HG03095 (cell line): ENCODE measurements at regions not wholly inside any gene's neighbourhood (a gene's known extent, or its start where the extent isn't known, plus 50 kb on each side); places are given as distances from the start of the nearest gene placed in this dataset.

ENCODE experiments used
- ATAC-seq: cut with Tn5 transposase; IDR thresholded peaks from one replicate; pipeline ENCODE4 v1.9.1; 2021; ENCODE audit warnings: moderate library complexity; ENCODE audit not compliant: unreplicated experiment

DNA sequence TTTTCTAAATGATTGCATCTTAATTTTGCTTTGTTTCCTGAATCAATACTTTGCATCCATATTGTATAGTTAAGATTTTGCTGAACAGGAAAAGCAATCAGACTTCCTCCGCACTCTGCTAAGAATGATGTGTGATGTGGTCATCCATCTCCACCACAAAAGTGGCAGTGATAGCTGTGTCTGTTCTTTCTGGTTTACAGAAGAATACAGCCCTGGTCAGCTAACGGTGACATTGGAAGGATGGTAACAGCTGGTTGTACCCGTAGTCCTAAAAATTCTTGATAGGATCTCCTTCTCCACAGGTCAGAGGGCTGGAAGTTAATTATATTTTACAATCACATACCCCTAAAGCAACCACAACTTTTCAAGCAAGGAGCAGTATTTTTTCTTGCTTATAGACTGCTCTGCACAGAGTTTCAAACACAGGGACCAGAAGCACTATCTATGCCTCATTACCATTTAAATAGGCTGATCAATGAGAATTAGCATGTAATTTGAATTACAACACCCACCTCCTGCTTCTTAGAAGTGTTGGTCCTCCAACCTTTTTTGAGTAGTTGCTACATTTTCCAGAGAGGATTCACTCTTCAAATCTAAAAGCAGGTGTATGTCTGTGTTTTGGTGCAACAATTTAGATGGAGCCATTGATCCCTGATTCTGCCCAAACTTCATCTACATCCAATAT, 1191.9 kb upstream of the NUDT12 start:
- no peak for ATAC-seq

- ATAC-seq = no peak
Observed at GRCh38 chr5:104751969-104752368, 1189.4 kb upstream of the NUDT12 start.

GRCh38 chr5:104739905-104740304, 1177.3 kb upstream of the NUDT12 start:
- no peak for ATAC-seq

- no peak for ATAC-seq
Observed at GRCh38 chr5:104739503-104739902, 1176.9 kb upstream of the NUDT12 start.

- no peak for ATAC-seq
Observed at GRCh38 chr5:104736073-104736472, 1173.5 kb upstream of the NUDT12 start.

DNA sequence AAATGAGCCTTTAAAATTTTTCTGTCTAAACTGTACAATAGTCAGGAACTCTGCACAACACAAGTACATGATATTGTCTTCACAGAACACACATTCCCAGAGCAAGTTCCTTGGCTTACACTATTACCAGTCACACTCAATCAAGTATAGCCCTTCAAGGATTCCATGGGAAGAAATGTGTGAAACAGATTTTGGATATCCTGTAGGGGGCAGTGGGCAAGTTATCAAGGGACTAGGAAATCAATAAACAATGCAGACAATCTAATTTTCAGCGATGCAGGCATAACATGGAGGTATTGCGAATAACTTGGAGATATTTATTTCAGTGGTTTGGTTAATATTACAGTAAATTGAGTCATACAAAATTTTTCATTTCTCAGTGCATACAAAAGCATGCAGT, 1171.5 kb upstream of the NUDT12 start:
- no peak for ATAC-seq

GRCh38 chr5:104733063-104733669, 1170.6 kb upstream of the NUDT12 start:
- ATAC-seq = no peak

- no peak for ATAC-seq
Observed at GRCh38 chr5:104731331-104731730, 1168.7 kb upstream of the NUDT12 start.

DNA sequence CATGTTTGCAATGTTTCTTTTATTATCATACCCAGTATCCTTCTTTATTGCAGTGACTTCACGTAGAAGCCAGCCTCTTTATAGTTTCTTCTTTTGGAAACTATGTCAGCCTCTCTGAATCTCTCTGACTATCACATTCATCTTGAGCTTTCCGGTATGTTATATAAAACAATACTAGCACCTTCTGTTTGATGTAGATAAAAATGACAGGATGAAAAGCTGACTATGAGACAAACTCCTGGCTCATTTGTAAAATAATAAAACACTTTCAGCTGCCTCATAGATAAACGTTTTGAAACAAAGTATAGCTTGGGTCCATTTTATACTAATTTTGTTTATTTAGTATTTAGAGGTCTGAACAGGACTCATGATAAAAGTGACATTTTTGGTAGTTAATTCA, 1145.4 kb upstream of the NUDT12 start:
- ATAC-seq = no peak

- ATAC-seq = no peak
Observed at GRCh38 chr5:104706600-104706999, 1144.0 kb upstream of the NUDT12 start.

- ATAC-seq = no peak
Observed at GRCh38 chr5:104702212-104702611, 1139.6 kb upstream of the NUDT12 start.

GRCh38 chr5:104699438-104699837, 1136.8 kb upstream of the NUDT12 start:
- ATAC-seq = no peak

- ATAC-seq = no peak
Observed at GRCh38 chr5:104661256-104661655, 1098.7 kb upstream of the NUDT12 start.

GRCh38 chr5:104659497-104659896, 1096.9 kb upstream of the NUDT12 start:
- no peak for ATAC-seq

GRCh38 chr5:104652271-104652861, 1089.8 kb upstream of the NUDT12 start:
- ATAC-seq = no peak

DNA sequence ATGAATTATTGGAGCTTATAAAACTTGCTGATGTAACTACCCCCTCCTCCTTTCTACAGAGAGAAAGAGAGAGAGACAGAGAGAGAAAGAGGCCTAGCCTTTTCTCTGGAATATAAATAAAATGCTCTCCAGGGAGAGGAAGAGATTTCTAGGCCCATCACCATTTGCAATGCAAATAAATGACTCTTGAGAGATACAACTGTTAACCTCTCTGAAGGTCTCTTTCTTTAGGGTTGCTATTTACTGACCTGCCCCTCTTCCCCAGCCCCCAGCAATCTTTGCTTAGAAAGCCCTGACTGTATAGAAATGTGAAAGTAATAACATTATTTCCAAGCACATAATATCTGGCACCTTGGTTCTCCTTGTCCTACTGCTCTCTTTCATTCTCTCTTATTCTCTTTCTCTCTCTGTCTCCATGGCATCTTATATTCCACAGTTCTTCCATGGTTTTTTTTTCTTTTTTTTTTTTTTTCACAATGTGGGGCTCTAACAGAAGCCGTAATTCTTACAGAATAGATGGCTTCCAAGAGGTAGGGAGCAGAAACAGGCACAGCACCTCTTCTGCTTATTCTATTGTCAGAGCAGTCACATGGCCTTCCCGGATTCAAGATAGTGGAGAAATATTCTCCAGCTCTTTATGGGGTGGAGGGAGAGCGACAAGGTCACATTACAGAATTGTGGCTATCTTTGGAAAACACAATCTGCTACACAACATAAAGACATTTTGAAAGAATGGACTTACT, 1087.9 kb upstream of the NUDT12 start:
- ATAC-seq = no peak

- ATAC-seq = no peak
Observed at GRCh38 chr5:104646416-104646815, 1083.8 kb upstream of the NUDT12 start.

GRCh38 chr5:104643320-104643719, 1080.7 kb upstream of the NUDT12 start:
- no peak for ATAC-seq

GRCh38 chr5:104635227-104635626, 1072.6 kb upstream of the NUDT12 start:
- no peak for ATAC-seq

DNA sequence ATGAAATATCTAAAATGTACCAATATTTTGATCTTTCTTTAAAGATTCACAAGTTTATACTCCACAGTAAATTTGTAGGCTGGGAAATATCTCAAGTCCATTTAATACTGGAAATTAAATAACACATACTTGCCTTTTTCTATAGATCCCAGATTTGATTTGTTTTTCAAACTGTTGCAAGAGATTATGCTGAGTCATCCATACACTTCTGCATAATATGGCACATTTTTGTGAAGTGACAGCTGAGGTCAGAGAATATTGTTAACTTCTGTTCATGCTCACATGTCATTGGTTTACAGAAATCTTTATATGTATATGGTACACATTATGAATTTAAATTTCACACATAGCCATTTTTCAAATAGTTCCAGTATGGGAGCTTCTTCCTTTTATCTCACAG, 1066.3 kb upstream of the NUDT12 start:
- no peak for ATAC-seq

GRCh38 chr5:104626122-104626521, 1063.5 kb upstream of the NUDT12 start:
- no peak for ATAC-seq

GRCh38 chr5:104612005-104612404, 1049.4 kb upstream of the NUDT12 start:
- no peak for ATAC-seq
